ENCODE measurements at regions not wholly inside any gene's neighbourhood (a gene's known extent, or its start where the extent isn't known, plus 50 kb on each side); places are given as distances from the start of the nearest gene placed in this dataset.

GRCh38 chr4:111502626-111503025 lies 642.6 kb upstream of the FAM241A start:
- FAIRE-seq (no peak), DNase-seq (ENCODE audit: low read depth in 1 of 2, low spot score in 1 of 2) (no peak), ATAC-seq (no peak)
- 72% methylated on average over 2 of the region's 2 CpGs for WGBS (ENCODE audit: missing lambda C conversion rate)
- Histone ChIP-seq H3K4me2 (no peak overlapping the region), H3K4me1 (no peaks in the 10 kb centered on the region), H3K27ac (no peak overlapping the region), H3K4me3 (no peak overlapping the region), H3K9me3 (no peaks in the 10 kb centered on the region)
- TF ChIP-seq FOSL2 (IDR thresholded peaks at IDR 0.05) (no peak), FOSL2 (CRISPR knock-in tag; IDR thresholded peaks at IDR 0.05) (no peak), NR3C1 (IDR thresholded peaks at IDR 0.05) (no peak), REST (IDR thresholded peaks at IDR 0.05) (no peak), MAFK (IDR thresholded peaks at IDR 0.05; ENCODE audit: partially characterized antibody) (no peak), TFCP2L1 (CRISPR knock-in tag; IDR thresholded peaks at IDR 0.05) (no peak), ELK1 (IDR thresholded peaks at IDR 0.05; ENCODE audit: low read depth, low read length) (no peak), HOXA7 (CRISPR knock-in tag; IDR thresholded peaks at IDR 0.05) (no peak), HMGXB4 (CRISPR knock-in tag; IDR thresholded peaks at IDR 0.05; ENCODE audit: borderline replicate concordance) (no peak), JUNB (IDR thresholded peaks at IDR 0.05) (no peak), CBX2 (IDR thresholded peaks at IDR 0.05; ENCODE audit: borderline replicate concordance, low read depth) (no peak), NPAS2 (CRISPR knock-in tag; IDR thresholded peaks at IDR 0.05; ENCODE audit: borderline replicate concordance) (no peak), EP300 (IDR thresholded peaks at IDR 0.05) (no peak), USF2 (IDR thresholded peaks at IDR 0.05) (no peak), BHLHE40 (IDR thresholded peaks at IDR 0.05; ENCODE audit: low read depth, low read length) (no peak), FOXS1 (CRISPR knock-in tag; IDR thresholded peaks at IDR 0.05) (no peak), CBX8 (IDR thresholded peaks at IDR 0.05) (no peak), EHF (CRISPR knock-in tag; IDR thresholded peaks at IDR 0.05) (no peak), RARB (CRISPR knock-in tag; IDR thresholded peaks at IDR 0.05) (no peak)
- TF ChIP-seq, protein P1, sequence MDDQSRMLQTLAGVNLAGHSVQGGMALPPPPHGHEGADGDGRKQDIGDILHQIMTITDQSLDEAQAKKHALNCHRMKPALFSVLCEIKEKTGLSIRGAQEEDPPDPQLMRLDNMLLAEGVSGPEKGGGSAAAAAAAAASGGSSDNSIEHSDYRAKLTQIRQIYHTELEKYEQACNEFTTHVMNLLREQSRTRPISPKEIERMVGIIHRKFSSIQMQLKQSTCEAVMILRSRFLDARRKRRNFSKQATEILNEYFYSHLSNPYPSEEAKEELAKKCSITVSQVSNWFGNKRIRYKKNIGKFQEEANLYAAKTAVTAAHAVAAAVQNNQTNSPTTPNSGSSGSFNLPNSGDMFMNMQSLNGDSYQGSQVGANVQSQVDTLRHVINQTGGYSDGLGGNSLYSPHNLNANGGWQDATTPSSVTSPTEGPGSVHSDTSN (IDR thresholded peaks at IDR 0.05), result no peak
- TF ChIP-seq, protein P2, sequence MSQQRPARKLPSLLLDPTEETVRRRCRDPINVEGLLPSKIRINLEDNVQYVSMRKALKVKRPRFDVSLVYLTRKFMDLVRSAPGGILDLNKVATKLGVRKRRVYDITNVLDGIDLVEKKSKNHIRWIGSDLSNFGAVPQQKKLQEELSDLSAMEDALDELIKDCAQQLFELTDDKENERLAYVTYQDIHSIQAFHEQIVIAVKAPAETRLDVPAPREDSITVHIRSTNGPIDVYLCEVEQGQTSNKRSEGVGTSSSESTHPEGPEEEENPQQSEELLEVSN (IDR thresholded peaks at IDR 0.05; ENCODE audit: borderline replicate concordance, low read depth), result no peak
- ChIA-PET POLR2A (no interaction called here), CTCF (interaction anchor here (1.2 kb wide), 1 partner anchor 18 kb away, joined by 3 read pairs; no protein-coding TSS in a partner anchor)
